SK-N-SH (cell line): ENCODE measurements at regions not wholly inside any gene's neighbourhood (a gene's known extent, or its start where the extent isn't known, plus 50 kb on each side); places are given as distances from the start of the nearest gene placed in this dataset.

Experiments used
- CTCF ChIA-PET: fragments of 300-600, 350-600 bp; formaldehyde crosslinking; extraction: SDS; loops from one replicate; lab custom pipeline; 2021; lab: Yijun Ruan, JAX
- POLR2A ChIA-PET: fragments of 350-600 bp; sonication (Branson Sonifier 250); formaldehyde crosslinking; extraction: SDS; loops from one replicate; lab custom pipeline; 2020; ENCODE audit warnings: antibody characterized with exemption, inconsistent platforms; lab: Yijun Ruan, JAX
- DNase-seq: peaks from one replicate; pipeline ENCODE4 v3.0.0; 2012
- H2AFZ ChIP-seq: fragments of 200-600 bp; sonication (generic); 2 replicates; pipeline ENCODE4 v1.8.1; 2016; ENCODE audit warnings: antibody characterized with exemption, mild to moderate bottlenecking, low read depth
- H3F3A ChIP-seq: fragments of 200-600 bp; sonication (generic); replicated peaks from 2 replicates; pipeline ENCODE3; 2016; ENCODE audit warnings: antibody characterized with exemption, mild to moderate bottlenecking; ENCODE audit not compliant: insufficient read depth
- H3K27ac ChIP-seq, 2 experiments: fragments of 200-500 bp in 1 of 2; fragments of 200-600 bp in 1 of 2; sonication (Bioruptor generic) in 1 of 2; sonication (generic), shearing (Covaris generic) in 1 of 2; 2 replicates each; pipeline versions ENCODE4 v1.5.1 to v1.6.1; 2014 to 2016; ENCODE audit warnings: low read depth in 2 of 2, inconsistent platforms in 1 of 2, low read length in 1 of 2, mild to moderate bottlenecking in 1 of 2, mixed read lengths in 1 of 2
- H3K27me3 ChIP-seq: fragments of 200-600 bp; sonication (generic), shearing (Covaris generic); 2 replicates; pipeline ENCODE4 v1.6.1; 2016; ENCODE audit warnings: mixed run types; ENCODE audit not compliant: insufficient read depth
- H3K36me3 ChIP-seq, 2 experiments: fragments of 200-500 bp in 1 of 2; fragments of 200-600 bp in 1 of 2; sonication (Bioruptor generic) in 1 of 2; sonication (generic) in 1 of 2; replicated peaks in 1 of 2; 2 replicates each; pipeline versions ENCODE3 to v1.5.1; 2014 to 2016; ENCODE audit warnings: low read length in 1 of 2, mild to moderate bottlenecking in 1 of 2; ENCODE audit not compliant: insufficient read depth in 2 of 2, control insufficient read depth in 1 of 2
- H3K4me1 ChIP-seq, 2 experiments: fragments of 200-500 bp in 1 of 2; fragments of 200-600 bp in 1 of 2; sonication (Bioruptor generic) in 1 of 2; sonication (generic), shearing (Covaris generic) in 1 of 2; 2 replicates each; pipeline versions ENCODE4 v1.5.1 to v1.6.1; 2014 to 2016; ENCODE audit warnings: low read depth in 1 of 2, low read length in 1 of 2, mixed run types in 1 of 2; ENCODE audit not compliant: insufficient read depth in 2 of 2, control insufficient read depth in 1 of 2
- H3K4me2 ChIP-seq: fragments of 200-600 bp; sonication (generic), shearing (Covaris generic); 2 replicates; pipeline ENCODE4 v1.6.1; 2017; ENCODE audit warnings: mixed run types
- H3K4me3 ChIP-seq, 2 experiments: fragments of 200-500 bp in 1 of 2; fragments of 200-600 bp in 1 of 2; sonication (Bioruptor generic) in 1 of 2; sonication (generic), shearing (Covaris generic) in 1 of 2; 2 replicates each; pipeline versions ENCODE4 v1.5.1 to v1.8.1; 2014 to 2016; ENCODE audit warnings: low read depth in 2 of 2, inconsistent platforms in 1 of 2, low read length in 1 of 2, mild to moderate bottlenecking in 1 of 2, mixed read lengths in 1 of 2, moderate library complexity in 1 of 2
- H3K79me2 ChIP-seq: fragments of 200-600 bp; sonication (generic); 2 replicates; pipeline ENCODE4 v1.8.1; 2017; ENCODE audit warnings: mild to moderate bottlenecking; ENCODE audit not compliant: insufficient read depth
- H3K9ac ChIP-seq: fragments of 200-600 bp; sonication (generic); 2 replicates; pipeline ENCODE4 v1.6.1; 2017; ENCODE audit warnings: mixed run types
- H3K9me2 ChIP-seq: fragments of 200-600 bp; sonication (generic); 2 replicates; pipeline ENCODE4 v1.6.1; 2017; ENCODE audit warnings: mixed run types
- H3K9me3 ChIP-seq: fragments of 200-600 bp; sonication (generic); 2 replicates; pipeline ENCODE4 v1.6.1; 2017; ENCODE audit warnings: mixed run types, mild to moderate bottlenecking, moderate library complexity
- H4K20me1 ChIP-seq: fragments of 200-600 bp; sonication (generic); 2 replicates; pipeline ENCODE4 v1.6.1; 2017; ENCODE audit warnings: mild to moderate bottlenecking, mixed run types; ENCODE audit not compliant: insufficient read depth
- CHD2 ChIP-seq: fragments of 150-350 bp; IDR thresholded peaks from 2 replicates; pipeline ENCODE4 v1.6.1; 2018; ENCODE audit warnings: low read length; ENCODE audit not compliant: partially characterized antibody
- ELF1 ChIP-seq: IDR thresholded peaks from 2 replicates; pipeline ENCODE4 v1.4.0; 2012
- EP300 ChIP-seq, 2 experiments: IDR thresholded peaks; 2 replicates each; pipeline versions ENCODE4 v1.4.0 to v1.6.1; 2012; ENCODE audit warnings: borderline replicate concordance in 1 of 2, low read depth in 1 of 2, low read length in 1 of 2
- GABPA ChIP-seq: IDR thresholded peaks from 2 replicates; pipeline ENCODE4 v1.4.0; 2012; ENCODE audit warnings: low read depth, mild to moderate bottlenecking
- GATA2 ChIP-seq: sonication (generic); formaldehyde crosslinking; IDR thresholded peaks from 2 replicates; pipeline ENCODE4 v1.5.0; 2020; ENCODE audit warnings: mild to moderate bottlenecking, missing genetic modification reagents
- NFIC ChIP-seq: IDR thresholded peaks from 2 replicates; pipeline ENCODE4 v1.4.0; 2012; ENCODE audit warnings: borderline replicate concordance
- NRF1 ChIP-seq: IDR thresholded peaks from 2 replicates; pipeline ENCODE4 v1.6.1; 2012; ENCODE audit warnings: low read depth, mild to moderate bottlenecking, low read length
- RAD21 ChIP-seq: IDR thresholded peaks from 2 replicates; pipeline ENCODE4 v1.6.1; 2012; ENCODE audit warnings: mild to moderate bottlenecking, low read length
- RCOR1 ChIP-seq: fragments of 150-350 bp; IDR thresholded peaks from 2 replicates; pipeline ENCODE4 v1.6.1; 2017; ENCODE audit warnings: antibody characterized with exemption, low read length
- SIN3A ChIP-seq: IDR thresholded peaks from 2 replicates; pipeline ENCODE4 v1.6.1; 2012; ENCODE audit warnings: low read depth, mild to moderate bottlenecking, low read length, moderate library complexity, borderline replicate concordance
- TCF12 ChIP-seq: IDR thresholded peaks from 2 replicates; pipeline ENCODE4 v1.4.0; 2012
- YY1 ChIP-seq: IDR thresholded peaks from 2 replicates; pipeline ENCODE4 v1.4.0; 2012; ENCODE audit warnings: low read depth, mild to moderate bottlenecking
- WGBS: methylation state at CpG from one replicate; pipeline ENCODE4 v1.1.6; 2017; ENCODE audit warnings: low lambda C conversion rate; 5-methylcytosine and 5-hydroxymethylcytosine counted together
- TF ChIP-seq, protein P1 (sequence below): IDR thresholded peaks from 2 replicates; pipeline ENCODE4 v1.6.1; 2012; ENCODE audit warnings: mild to moderate bottlenecking, low read depth, low read length, moderate library complexity
- TF ChIP-seq, protein P2 (sequence below): fragments of 150-350 bp; IDR thresholded peaks from 2 replicates; pipeline ENCODE4 v1.6.1; 2016; ENCODE audit warnings: mild to moderate bottlenecking, low read depth, low read length
- TF ChIP-seq, protein P3 (sequence below): fragments of 200-600 bp; sonication (generic); IDR thresholded peaks from 2 replicates; pipeline ENCODE4 v1.6.1; 2017; ENCODE audit warnings: antibody characterized with exemption, mild to moderate bottlenecking, moderate library complexity
- TF ChIP-seq, protein P4 (sequence below): fragments of 150-350 bp; IDR thresholded peaks from 2 replicates; pipeline ENCODE4 v1.6.1; 2017; ENCODE audit warnings: antibody characterized with exemption, low read length, low read depth, borderline replicate concordance
- TF ChIP-seq, protein P5 (sequence below): IDR thresholded peaks from 2 replicates; pipeline ENCODE4 v1.4.0; 2012; ENCODE audit warnings: low read depth, borderline replicate concordance

DNA sequence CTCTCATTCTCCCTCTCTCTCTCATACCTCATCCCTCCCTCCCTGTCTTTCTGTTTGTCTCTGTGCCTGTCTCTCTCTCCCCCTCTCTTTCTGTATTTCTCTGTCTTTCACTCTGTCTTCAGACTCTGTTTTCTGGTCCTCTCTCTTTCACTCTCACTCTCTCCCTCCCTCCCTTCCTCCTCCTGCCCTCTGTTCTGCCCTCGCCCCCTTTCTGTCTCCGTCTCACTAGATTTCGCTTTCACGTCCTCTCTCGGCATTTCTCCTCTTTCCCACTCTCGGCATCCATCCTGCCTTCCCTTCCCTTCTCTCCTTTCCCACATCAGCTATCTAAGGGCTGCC, 183.0 kb downstream of the PHETA1 start:
- Histone ChIP-seq H3K9me3 (no peaks in the 10 kb centered on the region), H2AFZ (no peak overlapping the region), H3K4me2 (no peak overlapping the region), H3K27me3 (peaks cover 9% of the 10 kb centered on the region; the same call in 1 of the 2 replicates), H3K9ac (no peak overlapping the region), H4K20me1 (no peaks in the 10 kb centered on the region), H3K27ac (peak overlapping the region in 1 of 2 experiments; percentile 7; a peak in 1 of 4 replicates), H3K79me2 (no peaks in the 10 kb centered on the region), H3K36me3 (no peaks in the 10 kb centered on the region), H3K9me2 (no peaks in the 10 kb centered on the region), H3K4me1 (peaks cover 4 to 46% of the 10 kb centered on the region in 2 experiments; a peak in 2 of 4 replicates), H3F3A (no peaks in the 10 kb centered on the region), H3K4me3 (no peak overlapping the region)
- TF ChIP-seq RCOR1, result no peak
- TF ChIP-seq GABPA, result no peak
- no peak for TF ChIP-seq TCF12
- TF ChIP-seq, protein P1, sequence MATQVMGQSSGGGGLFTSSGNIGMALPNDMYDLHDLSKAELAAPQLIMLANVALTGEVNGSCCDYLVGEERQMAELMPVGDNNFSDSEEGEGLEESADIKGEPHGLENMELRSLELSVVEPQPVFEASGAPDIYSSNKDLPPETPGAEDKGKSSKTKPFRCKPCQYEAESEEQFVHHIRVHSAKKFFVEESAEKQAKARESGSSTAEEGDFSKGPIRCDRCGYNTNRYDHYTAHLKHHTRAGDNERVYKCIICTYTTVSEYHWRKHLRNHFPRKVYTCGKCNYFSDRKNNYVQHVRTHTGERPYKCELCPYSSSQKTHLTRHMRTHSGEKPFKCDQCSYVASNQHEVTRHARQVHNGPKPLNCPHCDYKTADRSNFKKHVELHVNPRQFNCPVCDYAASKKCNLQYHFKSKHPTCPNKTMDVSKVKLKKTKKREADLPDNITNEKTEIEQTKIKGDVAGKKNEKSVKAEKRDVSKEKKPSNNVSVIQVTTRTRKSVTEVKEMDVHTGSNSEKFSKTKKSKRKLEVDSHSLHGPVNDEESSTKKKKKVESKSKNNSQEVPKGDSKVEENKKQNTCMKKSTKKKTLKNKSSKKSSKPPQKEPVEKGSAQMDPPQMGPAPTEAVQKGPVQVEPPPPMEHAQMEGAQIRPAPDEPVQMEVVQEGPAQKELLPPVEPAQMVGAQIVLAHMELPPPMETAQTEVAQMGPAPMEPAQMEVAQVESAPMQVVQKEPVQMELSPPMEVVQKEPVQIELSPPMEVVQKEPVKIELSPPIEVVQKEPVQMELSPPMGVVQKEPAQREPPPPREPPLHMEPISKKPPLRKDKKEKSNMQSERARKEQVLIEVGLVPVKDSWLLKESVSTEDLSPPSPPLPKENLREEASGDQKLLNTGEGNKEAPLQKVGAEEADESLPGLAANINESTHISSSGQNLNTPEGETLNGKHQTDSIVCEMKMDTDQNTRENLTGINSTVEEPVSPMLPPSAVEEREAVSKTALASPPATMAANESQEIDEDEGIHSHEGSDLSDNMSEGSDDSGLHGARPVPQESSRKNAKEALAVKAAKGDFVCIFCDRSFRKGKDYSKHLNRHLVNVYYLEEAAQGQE, result no peak
- TF ChIP-seq, protein P2, sequence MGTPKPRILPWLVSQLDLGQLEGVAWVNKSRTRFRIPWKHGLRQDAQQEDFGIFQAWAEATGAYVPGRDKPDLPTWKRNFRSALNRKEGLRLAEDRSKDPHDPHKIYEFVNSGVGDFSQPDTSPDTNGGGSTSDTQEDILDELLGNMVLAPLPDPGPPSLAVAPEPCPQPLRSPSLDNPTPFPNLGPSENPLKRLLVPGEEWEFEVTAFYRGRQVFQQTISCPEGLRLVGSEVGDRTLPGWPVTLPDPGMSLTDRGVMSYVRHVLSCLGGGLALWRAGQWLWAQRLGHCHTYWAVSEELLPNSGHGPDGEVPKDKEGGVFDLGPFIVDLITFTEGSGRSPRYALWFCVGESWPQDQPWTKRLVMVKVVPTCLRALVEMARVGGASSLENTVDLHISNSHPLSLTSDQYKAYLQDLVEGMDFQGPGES, result no peak
- no peak for TF ChIP-seq YY1
- no peak for TF ChIP-seq NRF1
- no peak for TF ChIP-seq ELF1
- TF ChIP-seq, protein P3, sequence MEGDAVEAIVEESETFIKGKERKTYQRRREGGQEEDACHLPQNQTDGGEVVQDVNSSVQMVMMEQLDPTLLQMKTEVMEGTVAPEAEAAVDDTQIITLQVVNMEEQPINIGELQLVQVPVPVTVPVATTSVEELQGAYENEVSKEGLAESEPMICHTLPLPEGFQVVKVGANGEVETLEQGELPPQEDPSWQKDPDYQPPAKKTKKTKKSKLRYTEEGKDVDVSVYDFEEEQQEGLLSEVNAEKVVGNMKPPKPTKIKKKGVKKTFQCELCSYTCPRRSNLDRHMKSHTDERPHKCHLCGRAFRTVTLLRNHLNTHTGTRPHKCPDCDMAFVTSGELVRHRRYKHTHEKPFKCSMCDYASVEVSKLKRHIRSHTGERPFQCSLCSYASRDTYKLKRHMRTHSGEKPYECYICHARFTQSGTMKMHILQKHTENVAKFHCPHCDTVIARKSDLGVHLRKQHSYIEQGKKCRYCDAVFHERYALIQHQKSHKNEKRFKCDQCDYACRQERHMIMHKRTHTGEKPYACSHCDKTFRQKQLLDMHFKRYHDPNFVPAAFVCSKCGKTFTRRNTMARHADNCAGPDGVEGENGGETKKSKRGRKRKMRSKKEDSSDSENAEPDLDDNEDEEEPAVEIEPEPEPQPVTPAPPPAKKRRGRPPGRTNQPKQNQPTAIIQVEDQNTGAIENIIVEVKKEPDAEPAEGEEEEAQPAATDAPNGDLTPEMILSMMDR, result no peak
- TF ChIP-seq GATA2 (CRISPR knock-in tag), result no peak
- no peak for TF ChIP-seq RAD21
- no peak for TF ChIP-seq NFIC
- TF ChIP-seq, protein P4, sequence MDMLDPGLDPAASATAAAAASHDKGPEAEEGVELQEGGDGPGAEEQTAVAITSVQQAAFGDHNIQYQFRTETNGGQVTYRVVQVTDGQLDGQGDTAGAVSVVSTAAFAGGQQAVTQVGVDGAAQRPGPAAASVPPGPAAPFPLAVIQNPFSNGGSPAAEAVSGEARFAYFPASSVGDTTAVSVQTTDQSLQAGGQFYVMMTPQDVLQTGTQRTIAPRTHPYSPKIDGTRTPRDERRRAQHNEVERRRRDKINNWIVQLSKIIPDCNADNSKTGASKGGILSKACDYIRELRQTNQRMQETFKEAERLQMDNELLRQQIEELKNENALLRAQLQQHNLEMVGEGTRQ, result no peak
- no peak for TF ChIP-seq EP300 (IDR thresholded peaks at IDR 0.05; ENCODE audit: borderline replicate concordance in 1 of 2, low read depth in 1 of 2, low read length in 1 of 2)
- no peak for TF ChIP-seq SIN3A
- TF ChIP-seq, protein P5, sequence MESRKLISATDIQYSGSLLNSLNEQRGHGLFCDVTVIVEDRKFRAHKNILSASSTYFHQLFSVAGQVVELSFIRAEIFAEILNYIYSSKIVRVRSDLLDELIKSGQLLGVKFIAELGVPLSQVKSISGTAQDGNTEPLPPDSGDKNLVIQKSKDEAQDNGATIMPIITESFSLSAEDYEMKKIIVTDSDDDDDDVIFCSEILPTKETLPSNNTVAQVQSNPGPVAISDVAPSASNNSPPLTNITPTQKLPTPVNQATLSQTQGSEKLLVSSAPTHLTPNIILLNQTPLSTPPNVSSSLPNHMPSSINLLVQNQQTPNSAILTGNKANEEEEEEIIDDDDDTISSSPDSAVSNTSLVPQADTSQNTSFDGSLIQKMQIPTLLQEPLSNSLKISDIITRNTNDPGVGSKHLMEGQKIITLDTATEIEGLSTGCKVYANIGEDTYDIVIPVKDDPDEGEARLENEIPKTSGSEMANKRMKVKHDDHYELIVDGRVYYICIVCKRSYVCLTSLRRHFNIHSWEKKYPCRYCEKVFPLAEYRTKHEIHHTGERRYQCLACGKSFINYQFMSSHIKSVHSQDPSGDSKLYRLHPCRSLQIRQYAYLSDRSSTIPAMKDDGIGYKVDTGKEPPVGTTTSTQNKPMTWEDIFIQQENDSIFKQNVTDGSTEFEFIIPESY, result no peak
- TF ChIP-seq CHD2, result no peak
- WGBS, result 80% methylated on average over 6 of the region's 6 CpGs
- DNase-seq, result no peak
- POLR2A ChIA-PET, result no interaction called here
- CTCF ChIA-PET, result interaction anchor here (0.7 to 1.4 kb wide), 4 partner anchors 9 to 113 kb away, joined by 3 to 4 read pairs (median 4); no protein-coding TSS in a partner anchor
